WTC11 (cell line): ENCODE measurements at regions not wholly inside any gene's neighbourhood (a gene's known extent, or its start where the extent isn't known, plus 50 kb on each side); places are given as distances from the start of the nearest gene placed in this dataset.

Source experiments
- ATAC-seq: fragments of 200-7000 bp; cut with Tn5 transposase; 2 replicates; pipeline ENCODE4 v1.10.0; 2021; ENCODE audit warnings: mild to moderate bottlenecking, moderate library complexity
- CTCF ChIA-PET: fragments of 300-600 bp; sonication (Branson Sonifier 250); formaldehyde crosslinking; loops from one replicate; lab custom pipeline; 2021; ENCODE audit warnings: antibody characterized with exemption; lab: Charles Lee
- POLR2A ChIA-PET: fragments of 350-600 bp; sonication (Branson Sonifier 250); formaldehyde crosslinking; loops from one replicate; lab custom pipeline; 2021; ENCODE audit warnings: antibody characterized with exemption; lab: Charles Lee
- DNase-seq: peaks from one replicate; pipeline ENCODE4 v3.0.0; 2021; ENCODE audit warnings: low spot score
- H3K27ac Mint-ChIP-seq: 2 replicates; pipeline ENCODE4 v1.8.0; 2021; ENCODE audit warnings: mixed read lengths
- H3K27me3 Mint-ChIP-seq: 2 replicates; pipeline ENCODE4 v1.8.0; 2021; ENCODE audit warnings: low read depth, mild to moderate bottlenecking, moderate library complexity, mixed read lengths
- H3K36me3 Mint-ChIP-seq: 2 replicates; pipeline ENCODE4 v1.8.0; 2021; ENCODE audit warnings: mixed read lengths
- H3K4me1 Mint-ChIP-seq: 2 replicates; pipeline ENCODE4 v1.8.0; 2022; ENCODE audit warnings: mixed read lengths
- H3K4me3 Mint-ChIP-seq: 2 replicates; pipeline ENCODE4 v1.8.0; 2021; ENCODE audit warnings: mild to moderate bottlenecking, moderate library complexity, mixed read lengths
- H3K9me3 Mint-ChIP-seq: 2 replicates; pipeline ENCODE4 v1.8.0; 2021; ENCODE audit warnings: mixed read lengths
- ATF3 ChIP-seq: sonication (generic); formaldehyde crosslinking; conservative IDR thresholded peaks from 2 replicates; pipeline ENCODE4 v1.8.1; 2022; ENCODE audit warnings: mild to moderate bottlenecking, missing genetic modification reagents
- ESRRA ChIP-seq: sonication (generic); formaldehyde crosslinking; IDR thresholded peaks from 2 replicates; pipeline ENCODE4 v1.8.1; 2022; ENCODE audit warnings: mild to moderate bottlenecking, missing genetic modification reagents, borderline replicate concordance
- GABPB1 ChIP-seq: sonication (generic); formaldehyde crosslinking; IDR thresholded peaks from 2 replicates; pipeline ENCODE4 v1.8.1; 2023; ENCODE audit warnings: mild to moderate bottlenecking, missing genetic modification reagents
- HMGA2 ChIP-seq: fragments of 250-450 bp; sonication (Bioruptor Pico); IDR thresholded peaks from 2 replicates; pipeline ENCODE4 v1.4.0; 2021; ENCODE audit warnings: mild to moderate bottlenecking, moderate library complexity
- JAZF1 ChIP-seq: fragments of 250-450 bp; sonication (Bioruptor Pico); IDR thresholded peaks from 2 replicates; pipeline ENCODE4 v1.9.0; 2021; ENCODE audit warnings: moderate library complexity, mild to moderate bottlenecking, inconsistent platforms
- RORB ChIP-seq: fragments of 250-450 bp; sonication (Bioruptor Pico); IDR thresholded peaks from 2 replicates; pipeline ENCODE4 v1.9.0; 2021; ENCODE audit warnings: mild to moderate bottlenecking
- ZMAT4 ChIP-seq: fragments of 250-450 bp; sonication (Bioruptor Pico); IDR thresholded peaks from 2 replicates; pipeline ENCODE4 v1.9.0; 2021; ENCODE audit warnings: mild to moderate bottlenecking
- TF ChIP-seq, protein P1 (sequence below): sonication (generic); formaldehyde crosslinking; IDR thresholded peaks from 2 replicates; pipeline ENCODE4 v1.8.1; 2023; ENCODE audit warnings: mild to moderate bottlenecking, missing genetic modification reagents
- TF ChIP-seq, protein P2 (sequence below): sonication (generic); formaldehyde crosslinking; IDR thresholded peaks from 2 replicates; pipeline ENCODE4 v1.8.1; 2023; ENCODE audit warnings: mild to moderate bottlenecking, moderate library complexity, missing genetic modification reagents
- TF ChIP-seq, protein P3 (sequence below): sonication (generic); formaldehyde crosslinking; IDR thresholded peaks from 2 replicates; pipeline ENCODE4 v1.8.1; 2022; ENCODE audit warnings: mild to moderate bottlenecking, moderate library complexity, missing genetic modification reagents
- TF ChIP-seq, protein P4 (sequence below): sonication (generic); formaldehyde crosslinking; IDR thresholded peaks from 2 replicates; pipeline ENCODE4 v1.8.0; 2023; ENCODE audit warnings: missing genetic modification reagents, mild to moderate bottlenecking, borderline replicate concordance

DNA sequence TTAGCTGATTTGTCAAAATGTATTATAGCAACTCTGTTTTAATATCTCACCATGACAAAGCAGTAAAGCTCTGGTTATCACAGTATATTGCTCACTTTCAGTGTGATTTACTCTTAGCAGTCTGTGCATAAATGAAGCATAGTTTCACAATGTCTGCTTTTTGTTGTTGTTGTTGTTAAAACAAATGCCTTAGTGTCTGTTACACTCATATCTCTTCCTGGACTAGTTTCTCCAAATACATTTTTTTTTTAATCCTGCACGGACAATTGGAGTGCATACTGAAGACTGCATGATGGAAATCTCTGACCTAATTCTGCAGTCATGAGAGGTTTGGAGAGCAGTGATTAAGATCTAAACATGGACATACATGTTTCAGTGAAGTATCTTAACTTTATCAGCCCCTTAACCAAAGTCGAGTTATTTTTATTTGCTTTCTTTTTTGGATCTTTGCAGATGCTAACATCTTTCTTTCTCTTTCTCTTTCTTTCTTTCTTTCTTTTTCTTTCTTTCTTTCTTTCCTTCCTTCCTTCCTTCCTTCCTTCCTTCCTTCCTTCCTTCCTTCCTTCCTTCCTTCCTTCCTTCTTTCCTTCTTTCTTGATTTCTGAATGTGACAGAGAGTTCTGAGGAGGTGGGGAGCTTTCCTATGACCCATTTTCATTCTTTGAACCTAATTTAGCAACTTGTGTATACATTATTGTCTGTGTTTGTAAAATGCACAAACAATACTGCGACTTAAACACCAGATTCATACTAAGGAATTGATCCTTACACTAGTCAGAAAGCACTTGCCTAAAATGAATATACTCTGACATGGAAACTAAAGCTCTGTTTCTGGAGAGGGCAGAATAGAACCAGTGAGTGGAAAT lies 161.5 kb upstream of the AGR3 start (continued):
- TF ChIP-seq, protein P1, sequence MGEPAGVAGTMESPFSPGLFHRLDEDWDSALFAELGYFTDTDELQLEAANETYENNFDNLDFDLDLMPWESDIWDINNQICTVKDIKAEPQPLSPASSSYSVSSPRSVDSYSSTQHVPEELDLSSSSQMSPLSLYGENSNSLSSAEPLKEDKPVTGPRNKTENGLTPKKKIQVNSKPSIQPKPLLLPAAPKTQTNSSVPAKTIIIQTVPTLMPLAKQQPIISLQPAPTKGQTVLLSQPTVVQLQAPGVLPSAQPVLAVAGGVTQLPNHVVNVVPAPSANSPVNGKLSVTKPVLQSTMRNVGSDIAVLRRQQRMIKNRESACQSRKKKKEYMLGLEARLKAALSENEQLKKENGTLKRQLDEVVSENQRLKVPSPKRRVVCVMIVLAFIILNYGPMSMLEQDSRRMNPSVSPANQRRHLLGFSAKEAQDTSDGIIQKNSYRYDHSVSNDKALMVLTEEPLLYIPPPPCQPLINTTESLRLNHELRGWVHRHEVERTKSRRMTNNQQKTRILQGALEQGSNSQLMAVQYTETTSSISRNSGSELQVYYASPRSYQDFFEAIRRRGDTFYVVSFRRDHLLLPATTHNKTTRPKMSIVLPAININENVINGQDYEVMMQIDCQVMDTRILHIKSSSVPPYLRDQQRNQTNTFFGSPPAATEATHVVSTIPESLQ: no peak
- TF ChIP-seq HMGA2 (CRISPR knock-in tag): no peak
- TF ChIP-seq ESRRA (CRISPR knock-in tag): no peak
- TF ChIP-seq RORB (CRISPR knock-in tag): no peak

DNA sequence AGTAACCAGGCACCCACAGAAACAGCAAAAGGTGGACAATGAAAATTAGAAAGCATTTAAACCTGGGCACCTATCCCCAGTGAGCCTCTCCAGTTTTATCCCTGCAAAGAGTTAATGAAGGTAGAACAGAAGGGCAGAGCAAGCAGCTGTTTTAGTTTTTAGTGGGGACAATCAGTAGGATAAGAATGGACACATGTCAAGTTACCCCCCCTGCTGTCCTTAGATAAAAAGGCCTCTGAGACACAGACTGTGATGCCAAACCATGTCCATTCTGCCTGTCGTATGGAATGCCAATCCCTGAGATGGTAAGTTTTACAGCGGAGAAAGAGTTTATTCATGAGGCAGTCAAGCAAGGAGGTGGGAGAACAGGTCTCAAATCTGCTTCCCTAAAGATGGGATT lies 162.6 kb upstream of the AGR3 start:
- Mint-ChIP-seq H3K4me3 (no peak overlapping the region), H3K36me3 (no peaks in the 10 kb centered on the region), H3K27ac (no peak overlapping the region), H3K27me3 (no peaks in the 10 kb centered on the region), H3K9me3 (no peaks in the 10 kb centered on the region), H3K4me1 (peaks cover 6% of the 10 kb centered on the region)
- ATAC-seq (no peak), DNase-seq (no peak)
- POLR2A ChIA-PET: no interaction called here
- CTCF ChIA-PET: no interaction called here
- TF ChIP-seq, protein P1: no peak
- TF ChIP-seq ATF3: no peak
- TF ChIP-seq, protein P2, sequence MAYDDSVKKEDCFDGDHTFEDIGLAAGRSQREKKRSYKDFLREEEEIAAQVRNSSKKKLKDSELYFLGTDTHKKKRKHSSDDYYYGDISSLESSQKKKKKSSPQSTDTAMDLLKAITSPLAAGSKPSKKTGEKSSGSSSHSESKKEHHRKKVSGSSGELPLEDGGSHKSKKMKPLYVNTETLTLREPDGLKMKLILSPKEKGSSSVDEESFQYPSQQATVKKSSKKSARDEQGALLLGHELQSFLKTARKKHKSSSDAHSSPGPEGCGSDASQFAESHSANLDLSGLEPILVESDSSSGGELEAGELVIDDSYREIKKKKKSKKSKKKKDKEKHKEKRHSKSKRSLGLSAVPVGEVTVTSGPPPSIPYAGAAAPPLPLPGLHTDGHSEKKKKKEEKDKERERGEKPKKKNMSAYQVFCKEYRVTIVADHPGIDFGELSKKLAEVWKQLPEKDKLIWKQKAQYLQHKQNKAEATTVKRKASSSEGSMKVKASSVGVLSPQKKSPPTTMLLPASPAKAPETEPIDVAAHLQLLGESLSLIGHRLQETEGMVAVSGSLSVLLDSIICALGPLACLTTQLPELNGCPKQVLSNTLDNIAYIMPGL (CRISPR knock-in tag): no peak
- TF ChIP-seq ZMAT4 (CRISPR knock-in tag): no peak
- TF ChIP-seq GABPB1 (CRISPR knock-in tag): no peak
- TF ChIP-seq RORB (CRISPR knock-in tag): no peak
- no peak for TF ChIP-seq JAZF1 (CRISPR knock-in tag)
- TF ChIP-seq, protein P3, sequence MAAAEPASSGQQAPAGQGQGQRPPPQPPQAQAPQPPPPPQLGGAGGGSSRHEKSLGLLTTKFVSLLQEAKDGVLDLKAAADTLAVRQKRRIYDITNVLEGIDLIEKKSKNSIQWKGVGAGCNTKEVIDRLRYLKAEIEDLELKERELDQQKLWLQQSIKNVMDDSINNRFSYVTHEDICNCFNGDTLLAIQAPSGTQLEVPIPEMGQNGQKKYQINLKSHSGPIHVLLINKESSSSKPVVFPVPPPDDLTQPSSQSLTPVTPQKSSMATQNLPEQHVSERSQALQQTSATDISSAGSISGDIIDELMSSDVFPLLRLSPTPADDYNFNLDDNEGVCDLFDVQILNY (CRISPR knock-in tag): no peak
- TF ChIP-seq, protein P4, sequence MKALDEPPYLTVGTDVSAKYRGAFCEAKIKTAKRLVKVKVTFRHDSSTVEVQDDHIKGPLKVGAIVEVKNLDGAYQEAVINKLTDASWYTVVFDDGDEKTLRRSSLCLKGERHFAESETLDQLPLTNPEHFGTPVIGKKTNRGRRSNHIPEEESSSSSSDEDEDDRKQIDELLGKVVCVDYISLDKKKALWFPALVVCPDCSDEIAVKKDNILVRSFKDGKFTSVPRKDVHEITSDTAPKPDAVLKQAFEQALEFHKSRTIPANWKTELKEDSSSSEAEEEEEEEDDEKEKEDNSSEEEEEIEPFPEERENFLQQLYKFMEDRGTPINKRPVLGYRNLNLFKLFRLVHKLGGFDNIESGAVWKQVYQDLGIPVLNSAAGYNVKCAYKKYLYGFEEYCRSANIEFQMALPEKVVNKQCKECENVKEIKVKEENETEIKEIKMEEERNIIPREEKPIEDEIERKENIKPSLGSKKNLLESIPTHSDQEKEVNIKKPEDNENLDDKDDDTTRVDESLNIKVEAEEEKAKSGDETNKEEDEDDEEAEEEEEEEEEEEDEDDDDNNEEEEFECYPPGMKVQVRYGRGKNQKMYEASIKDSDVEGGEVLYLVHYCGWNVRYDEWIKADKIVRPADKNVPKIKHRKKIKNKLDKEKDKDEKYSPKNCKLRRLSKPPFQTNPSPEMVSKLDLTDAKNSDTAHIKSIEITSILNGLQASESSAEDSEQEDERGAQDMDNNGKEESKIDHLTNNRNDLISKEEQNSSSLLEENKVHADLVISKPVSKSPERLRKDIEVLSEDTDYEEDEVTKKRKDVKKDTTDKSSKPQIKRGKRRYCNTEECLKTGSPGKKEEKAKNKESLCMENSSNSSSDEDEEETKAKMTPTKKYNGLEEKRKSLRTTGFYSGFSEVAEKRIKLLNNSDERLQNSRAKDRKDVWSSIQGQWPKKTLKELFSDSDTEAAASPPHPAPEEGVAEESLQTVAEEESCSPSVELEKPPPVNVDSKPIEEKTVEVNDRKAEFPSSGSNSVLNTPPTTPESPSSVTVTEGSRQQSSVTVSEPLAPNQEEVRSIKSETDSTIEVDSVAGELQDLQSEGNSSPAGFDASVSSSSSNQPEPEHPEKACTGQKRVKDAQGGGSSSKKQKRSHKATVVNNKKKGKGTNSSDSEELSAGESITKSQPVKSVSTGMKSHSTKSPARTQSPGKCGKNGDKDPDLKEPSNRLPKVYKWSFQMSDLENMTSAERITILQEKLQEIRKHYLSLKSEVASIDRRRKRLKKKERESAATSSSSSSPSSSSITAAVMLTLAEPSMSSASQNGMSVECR: no peak
